ENCODE measurements at regions not wholly inside any gene's neighbourhood (a gene's known extent, or its start where the extent isn't known, plus 50 kb on each side); places are given as distances from the start of the nearest gene placed in this dataset.
"Not testable (repeated sequence)": the region's sequence is repeated elsewhere in the genome, so short reads cannot be mapped to it uniquely, and the experiment has no call there.

- no peak for DNase-seq
Observed at GRCh38 chr12:78338054-78338785, 507.5 kb downstream of the NAV3 start.

- DNase-seq: no peak
Observed at GRCh38 chr12:78340406-78340805, 509.7 kb downstream of the NAV3 start.

GRCh38 chr12:78343657-78344056, 513.0 kb downstream of the NAV3 start:
- DNase-seq: no peak

GRCh38 chr12:78359520-78359919, 505.1 kb upstream of the SYT1 start:
- DNase-seq: no peak

GRCh38 chr12:78361683-78362082, 502.9 kb upstream of the SYT1 start:
- DNase-seq: no peak

- no peak for DNase-seq
Observed at GRCh38 chr12:78371284-78371683, 493.3 kb upstream of the SYT1 start.

- no peak for DNase-seq
Observed at GRCh38 chr12:78375461-78375860, 489.1 kb upstream of the SYT1 start.

- DNase-seq: no peak
Observed at GRCh38 chr12:78376257-78376656, 488.3 kb upstream of the SYT1 start.

- DNase-seq: not testable (repeated sequence)
Observed at GRCh38 chr12:78379065-78379464, 485.5 kb upstream of the SYT1 start.

GRCh38 chr12:78383414-78383813, 481.2 kb upstream of the SYT1 start:
- DNase-seq: no peak

GRCh38 chr12:78384541-78384940, 480.0 kb upstream of the SYT1 start:
- no peak for DNase-seq

- DNase-seq: no peak
Observed at GRCh38 chr12:78385541-78385940, 479.0 kb upstream of the SYT1 start.

- DNase-seq: no peak
Observed at GRCh38 chr12:78386871-78387270, 477.7 kb upstream of the SYT1 start.

GRCh38 chr12:78387721-78388120, 476.9 kb upstream of the SYT1 start:
- DNase-seq: no peak

GRCh38 chr12:78388461-78388860, 476.1 kb upstream of the SYT1 start:
- no peak for DNase-seq

- no peak for DNase-seq
Observed at GRCh38 chr12:78390920-78391319, 473.7 kb upstream of the SYT1 start.

- no peak for DNase-seq
Observed at GRCh38 chr12:78392918-78393317, 471.7 kb upstream of the SYT1 start.

- DNase-seq: no peak
Observed at GRCh38 chr12:78395961-78396360, 468.6 kb upstream of the SYT1 start.

- no peak for DNase-seq
Observed at GRCh38 chr12:78396538-78396937, 468.0 kb upstream of the SYT1 start.

GRCh38 chr12:78398750-78399149, 465.8 kb upstream of the SYT1 start:
- no peak for DNase-seq

- DNase-seq: no peak
Observed at GRCh38 chr12:78402366-78403134, 462.0 kb upstream of the SYT1 start.

- no peak for DNase-seq
Observed at GRCh38 chr12:78403136-78403535, 461.4 kb upstream of the SYT1 start.

- DNase-seq: no peak
Observed at GRCh38 chr12:78403681-78404080, 460.9 kb upstream of the SYT1 start.

- no peak for DNase-seq
Observed at GRCh38 chr12:78406213-78406612, 458.4 kb upstream of the SYT1 start.

- no peak for DNase-seq
Observed at GRCh38 chr12:78406828-78407227, 457.7 kb upstream of the SYT1 start.
